ENCODE measurements at regions not wholly inside any gene's neighbourhood (a gene's known extent, or its start where the extent isn't known, plus 50 kb on each side); places are given as distances from the start of the nearest gene placed in this dataset.

- TF ChIP-seq, protein P1, sequence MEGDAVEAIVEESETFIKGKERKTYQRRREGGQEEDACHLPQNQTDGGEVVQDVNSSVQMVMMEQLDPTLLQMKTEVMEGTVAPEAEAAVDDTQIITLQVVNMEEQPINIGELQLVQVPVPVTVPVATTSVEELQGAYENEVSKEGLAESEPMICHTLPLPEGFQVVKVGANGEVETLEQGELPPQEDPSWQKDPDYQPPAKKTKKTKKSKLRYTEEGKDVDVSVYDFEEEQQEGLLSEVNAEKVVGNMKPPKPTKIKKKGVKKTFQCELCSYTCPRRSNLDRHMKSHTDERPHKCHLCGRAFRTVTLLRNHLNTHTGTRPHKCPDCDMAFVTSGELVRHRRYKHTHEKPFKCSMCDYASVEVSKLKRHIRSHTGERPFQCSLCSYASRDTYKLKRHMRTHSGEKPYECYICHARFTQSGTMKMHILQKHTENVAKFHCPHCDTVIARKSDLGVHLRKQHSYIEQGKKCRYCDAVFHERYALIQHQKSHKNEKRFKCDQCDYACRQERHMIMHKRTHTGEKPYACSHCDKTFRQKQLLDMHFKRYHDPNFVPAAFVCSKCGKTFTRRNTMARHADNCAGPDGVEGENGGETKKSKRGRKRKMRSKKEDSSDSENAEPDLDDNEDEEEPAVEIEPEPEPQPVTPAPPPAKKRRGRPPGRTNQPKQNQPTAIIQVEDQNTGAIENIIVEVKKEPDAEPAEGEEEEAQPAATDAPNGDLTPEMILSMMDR (conservative IDR thresholded peaks at IDR 0.05) = no peak
- no peaks in the 10 kb centered on the region; a peak in 1 of 5 replicates for H3K9me3 Mint-ChIP-seq
- Histone ChIP-seq H3K18ac (ENCODE audit: insufficient read length, low read depth, low read length) (no peak overlapping the region), H4K8ac (replicated peaks; ENCODE audit: insufficient read length, low read depth, low read length) (no peak overlapping the region), H3K4me2 (ENCODE audit: insufficient read depth, insufficient read length, low read length) (no peak overlapping the region), H3K56ac (ENCODE audit: insufficient read length, low read depth, low read length) (no peak overlapping the region), H4K20me1 (ENCODE audit: control insufficient read depth, insufficient read depth, insufficient read length) (no peaks in the 10 kb centered on the region), H2BK20ac (ENCODE audit: low read depth, low read length, poor library complexity, severe bottlenecking) (no peak overlapping the region), H4K5ac (ENCODE audit: insufficient read length, low read depth, low read length) (no peak overlapping the region), H3K4me1 (ENCODE audit: insufficient read depth, low read length) (no peaks in the 10 kb centered on the region), H4K91ac (ENCODE audit: insufficient read length, low read depth, low read length) (no peak overlapping the region), H3K27ac (ENCODE audit: insufficient read length, low read depth, low read length) (no peak overlapping the region), H3K23ac (ENCODE audit: insufficient read length, low read depth, low read length) (no peak overlapping the region), H3K14ac (ENCODE audit: insufficient read depth, low read length) (no peak overlapping the region), H3K4ac (ENCODE audit: low read depth, low read length) (no peak overlapping the region), H3K27me3 (ENCODE audit: insufficient read depth, low read length) (no peaks in the 10 kb centered on the region), H2AK5ac (ENCODE audit: insufficient read length, low read length) (no peak overlapping the region), H3T11ph (ENCODE audit: low read length) (no peak overlapping the region), H2BK5ac (ENCODE audit: insufficient read length, low read length) (no peak overlapping the region), H2BK12ac (ENCODE audit: insufficient read length, low read depth, low read length) (no peak overlapping the region), H3K79me1 (ENCODE audit: insufficient read depth, low read depth, low read length, poor library complexity, severe bottlenecking) (no peaks in the 10 kb centered on the region), H2AFZ (ENCODE audit: low read length) (no peak overlapping the region), H3K9ac (ENCODE audit: extremely low read depth, insufficient read length, low read length) (no peak overlapping the region), H2BK15ac (ENCODE audit: low read depth, low read length) (no peak overlapping the region), H2BK120ac (ENCODE audit: low read depth, low read length, poor library complexity, severe bottlenecking) (no peak overlapping the region), H3K23me2 (ENCODE audit: insufficient read length, low read depth, low read length, poor library complexity, severe bottlenecking) (no peaks in the 10 kb centered on the region), H3K9me3 (ENCODE audit: control insufficient read depth, low read depth, low read length) (no peaks in the 10 kb centered on the region), H3K79me2 (ENCODE audit: insufficient read depth, low read length) (no peaks in the 10 kb centered on the region)
- H3K4me1 Mint-ChIP-seq = peaks cover 4 to 6% of the 10 kb centered on the region in 2 experiments; a peak in 3 of 4 replicates
- H3K27me3 Mint-ChIP-seq (ENCODE audit: low read depth) = no peaks in the 10 kb centered on the region
- no CpG with 5 or more reads among the region's 4 CpGs for WGBS (ENCODE audit: extremely low coverage, insufficient read length, low lambda C conversion rate)
- no peaks in the 10 kb centered on the region for H3K36me3 Mint-ChIP-seq (ENCODE audit: insufficient read depth in 1 of 3, low read depth in 3 of 3)
- no peak overlapping the region for H3K27ac Mint-ChIP-seq
- no peak overlapping the region for H3K4me3 Mint-ChIP-seq
- no peak for DNase-seq
Observed at GRCh38 chr3:160065282-160065681, 76.6 kb downstream of the IL12A start.
